ENCODE measurements at regions not wholly inside any gene's neighbourhood (a gene's known extent, or its start where the extent isn't known, plus 50 kb on each side); places are given as distances from the start of the nearest gene placed in this dataset.

DNA sequence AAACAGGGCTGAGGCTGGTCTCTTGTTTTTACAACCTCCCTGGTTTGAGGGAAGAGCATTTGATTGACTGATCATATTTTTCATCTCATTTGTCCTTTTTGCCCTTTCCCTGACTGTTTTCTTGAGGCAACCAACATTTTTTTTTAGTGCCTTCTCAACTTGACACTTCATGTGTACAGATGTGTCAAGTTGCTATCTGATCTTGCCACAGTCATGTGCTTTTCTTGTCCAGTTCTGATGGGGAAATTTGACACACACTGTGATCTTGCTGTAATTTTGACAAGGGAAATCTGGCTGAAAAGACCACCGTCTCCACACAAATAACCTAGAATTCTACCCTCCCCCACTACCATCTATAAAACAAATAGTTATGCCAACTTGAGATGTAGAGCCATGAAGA lies 329.6 kb downstream of the KCTD12 start:
- TF ChIP-seq, protein P1, sequence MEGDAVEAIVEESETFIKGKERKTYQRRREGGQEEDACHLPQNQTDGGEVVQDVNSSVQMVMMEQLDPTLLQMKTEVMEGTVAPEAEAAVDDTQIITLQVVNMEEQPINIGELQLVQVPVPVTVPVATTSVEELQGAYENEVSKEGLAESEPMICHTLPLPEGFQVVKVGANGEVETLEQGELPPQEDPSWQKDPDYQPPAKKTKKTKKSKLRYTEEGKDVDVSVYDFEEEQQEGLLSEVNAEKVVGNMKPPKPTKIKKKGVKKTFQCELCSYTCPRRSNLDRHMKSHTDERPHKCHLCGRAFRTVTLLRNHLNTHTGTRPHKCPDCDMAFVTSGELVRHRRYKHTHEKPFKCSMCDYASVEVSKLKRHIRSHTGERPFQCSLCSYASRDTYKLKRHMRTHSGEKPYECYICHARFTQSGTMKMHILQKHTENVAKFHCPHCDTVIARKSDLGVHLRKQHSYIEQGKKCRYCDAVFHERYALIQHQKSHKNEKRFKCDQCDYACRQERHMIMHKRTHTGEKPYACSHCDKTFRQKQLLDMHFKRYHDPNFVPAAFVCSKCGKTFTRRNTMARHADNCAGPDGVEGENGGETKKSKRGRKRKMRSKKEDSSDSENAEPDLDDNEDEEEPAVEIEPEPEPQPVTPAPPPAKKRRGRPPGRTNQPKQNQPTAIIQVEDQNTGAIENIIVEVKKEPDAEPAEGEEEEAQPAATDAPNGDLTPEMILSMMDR (IDR thresholded peaks at IDR 0.05; ENCODE audit: insufficient read depth, low read depth, low read length): no peak
- TF ChIP-seq EZH2 (IDR thresholded peaks at IDR 0.05; ENCODE audit: insufficient read depth, low read length): no peak
